HL-60 (cell line): ENCODE measurements at regions not wholly inside any gene's neighbourhood (a gene's known extent, or its start where the extent isn't known, plus 50 kb on each side); places are given as distances from the start of the nearest gene placed in this dataset.
"Not testable (repeated sequence)": the region's sequence is repeated elsewhere in the genome, so short reads cannot be mapped to it uniquely, and the experiment has no call there.

Source experiments
- DNase-seq, 2 experiments: peaks; one replicate each; pipeline ENCODE4 v3.0.0-alpha.2; 2010 to 2020; ENCODE audit warnings: low read depth in 1 of 2, low spot score in 1 of 2
- H3K27ac ChIP-seq: fragments of 250-450 bp; sonication (Bioruptor Pico); replicated peaks from 2 replicates; pipeline ENCODE4 v1.5.1; 2020; ENCODE audit warnings: mild to moderate bottlenecking, moderate library complexity
- H3K27me3 ChIP-seq: fragments of 250-450 bp; sonication (Bioruptor Pico); 2 replicates; pipeline ENCODE4 v1.5.1; 2021; ENCODE audit warnings: mild to moderate bottlenecking, moderate library complexity; ENCODE audit not compliant: insufficient read depth, poor library complexity, severe bottlenecking
- H3K4me3 ChIP-seq: replicated peaks from 2 replicates; pipeline ENCODE4 v1.5.1; 2011; ENCODE audit warnings: mild to moderate bottlenecking, control low read depth, low read length; ENCODE audit not compliant: insufficient read depth
- CTCF ChIP-seq: IDR thresholded peaks from one replicate; pipeline ENCODE4 v1.5.1; 2011; ENCODE audit warnings: low read length, control low read depth, inconsistent platforms; ENCODE audit not compliant: insufficient read depth
- GABPA ChIP-seq: IDR thresholded peaks from 2 replicates; pipeline ENCODE4 v1.6.1; 2012; ENCODE audit warnings: low read depth
- POLR2AphosphoS5 ChIP-seq: IDR thresholded peaks from 2 replicates; pipeline ENCODE4 v1.6.1; 2012; ENCODE audit warnings: low read depth
- REST ChIP-seq: IDR thresholded peaks from 2 replicates; pipeline ENCODE4 v1.6.1; 2012; ENCODE audit warnings: low read depth; ENCODE audit not compliant: insufficient replicate concordance
- SPI1 ChIP-seq: IDR thresholded peaks from 2 replicates; pipeline ENCODE4 v1.6.1; 2012; ENCODE audit warnings: low read depth, mild to moderate bottlenecking, borderline replicate concordance

- no peak overlapping the region for H3K27ac ChIP-seq
- DNase-seq: no peak
- TF ChIP-seq GABPA: no peak
- TF ChIP-seq SPI1: no peak
- TF ChIP-seq CTCF: no peak
- TF ChIP-seq REST: no peak
- TF ChIP-seq POLR2AphosphoS5: no peak
- H3K4me3 ChIP-seq: no peak overlapping the region
- no peaks in the 10 kb centered on the region for H3K27me3 ChIP-seq
Measured at GRCh38 chrX:94302446-94302845, 628.4 kb downstream of the FAM133A start.

GRCh38 chrX:94329182-94329581, 655.2 kb downstream of the FAM133A start:
- no peak overlapping the region for H3K27ac ChIP-seq
- H3K27me3 ChIP-seq: no peaks in the 10 kb centered on the region
- no peak for DNase-seq
- H3K4me3 ChIP-seq: no peak overlapping the region
- no peak for TF ChIP-seq CTCF
- TF ChIP-seq REST: no peak
- TF ChIP-seq POLR2AphosphoS5: no peak
- no peak for TF ChIP-seq SPI1
- no peak for TF ChIP-seq GABPA

GRCh38 chrX:94341730-94342129, 667.7 kb downstream of the FAM133A start:
- DNase-seq, H3K4me3 ChIP-seq, H3K27me3 ChIP-seq, H3K27ac ChIP-seq: not testable (repeated sequence)

- H3K27me3 ChIP-seq: no peaks in the 10 kb centered on the region
- no peak for DNase-seq
Measured at GRCh38 chrX:94361241-94361640, 687.2 kb downstream of the FAM133A start.

More at GRCh38 chrX:94361241-94361640, 687.2 kb downstream of the FAM133A start:
- TF ChIP-seq GABPA (no peak), POLR2AphosphoS5 (no peak), REST (no peak), SPI1 (no peak), CTCF (no peak)
- H3K4me3 ChIP-seq: no peak overlapping the region
- H3K27ac ChIP-seq: no peak overlapping the region
